ENCODE measurements at regions not wholly inside any gene's neighbourhood (a gene's known extent, or its start where the extent isn't known, plus 50 kb on each side); places are given as distances from the start of the nearest gene placed in this dataset.

DNA sequence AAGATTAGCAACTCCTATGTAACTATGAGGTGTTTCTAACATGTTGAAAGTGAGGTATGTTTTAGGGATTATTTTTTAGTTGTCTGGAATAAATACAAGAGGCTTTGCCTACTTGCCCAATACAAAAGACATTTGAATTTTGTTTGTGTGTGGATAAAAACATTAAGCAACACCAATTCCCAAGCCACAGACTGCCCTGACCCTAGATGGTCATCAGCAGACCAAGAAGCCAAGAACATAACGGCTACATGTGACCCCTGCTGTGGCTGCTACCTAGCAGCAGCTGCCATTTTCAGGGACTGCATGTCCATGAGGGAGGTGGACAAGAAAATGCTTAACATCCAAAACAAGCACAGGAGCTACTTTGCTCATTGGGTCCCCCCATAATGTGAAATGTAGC is 70.5 kb upstream of the QRFPR start:
- no peak for TF ChIP-seq EZH2 (IDR thresholded peaks at IDR 0.05; ENCODE audit: insufficient read depth, poor library complexity, severe bottlenecking)
- no peak for TF ChIP-seq EZH2phosphoT487 (IDR thresholded peaks at IDR 0.05; ENCODE audit: insufficient read depth, low read depth)

Data from GM23248 (cell line).